Uterus (tissue), 2 donors: ENCODE measurements at regions not wholly inside any gene's neighbourhood (a gene's known extent, or its start where the extent isn't known, plus 50 kb on each side); places are given as distances from the start of the nearest gene placed in this dataset.

ENCODE experiments used
- CTCF ChIP-seq, 4 experiments: fragments of 200-600 bp in 2 of 4; fragments of 450-650 bp in 2 of 4; sonication (generic) in 2 of 4; IDR thresholded peaks; one replicate each; pipeline ENCODE4 v1.5.1; 2016 to 2019; ENCODE audit warnings: antibody characterized with exemption in 4 of 4, mild to moderate bottlenecking in 2 of 4, moderate library complexity in 1 of 4
- POLR2A ChIP-seq, 2 donors: fragments of 450-650 bp; IDR thresholded peaks; one replicate each; pipeline ENCODE4 v1.6.1; 2016; ENCODE audit warnings: antibody characterized with exemption in 2 of 2, mild to moderate bottlenecking in 1 of 2, moderate library complexity in 1 of 2

DNA sequence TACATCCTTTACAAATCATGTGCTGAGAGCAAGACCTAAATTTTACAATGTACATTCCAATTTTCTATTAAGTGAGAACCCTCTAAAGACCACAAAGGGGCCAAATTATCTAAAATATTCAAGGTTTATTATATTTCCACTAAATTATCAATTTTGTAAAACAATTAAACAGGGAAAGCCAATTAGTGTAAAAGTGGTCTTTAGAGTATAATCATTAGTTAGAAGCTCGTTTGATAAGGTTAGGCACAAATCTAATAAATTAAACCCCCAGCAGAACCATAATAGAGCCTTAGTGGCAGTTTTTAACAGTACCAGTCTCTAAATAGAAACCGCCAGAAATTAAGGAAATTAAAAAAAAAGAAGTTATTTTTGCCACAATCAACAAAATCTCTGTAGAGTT lies 249.1 kb upstream of the MANEA start:
- TF ChIP-seq CTCF (IDR thresholded peaks at IDR 0.05), result no peak
- no peak for TF ChIP-seq POLR2A (IDR thresholded peaks at IDR 0.05)
